Endothelial cell of umbilical vein (primary cell): ENCODE measurements at regions not wholly inside any gene's neighbourhood (a gene's known extent, or its start where the extent isn't known, plus 50 kb on each side); places are given as distances from the start of the nearest gene placed in this dataset.

Source experiments
- EZH2 ChIP-seq: IDR thresholded peaks from 2 replicates; pipeline ENCODE4 v1.6.1; 2012; ENCODE audit warnings: borderline replicate concordance, low read depth, mild to moderate bottlenecking, moderate library complexity, low read length, inconsistent platforms; ENCODE audit not compliant: severe bottlenecking
- POLR2A ChIP-seq: IDR thresholded peaks from 2 replicates; pipeline ENCODE4 v1.6.1; 2012; ENCODE audit warnings: low read depth, mild to moderate bottlenecking, control low read depth, low read length
- POLR2AphosphoS5 ChIP-seq: IDR thresholded peaks from 2 replicates; pipeline ENCODE4 v1.6.1; 2012; ENCODE audit warnings: low read depth, mild to moderate bottlenecking, control low read depth, low read length, moderate library complexity; ENCODE audit not compliant: insufficient read depth
- TF ChIP-seq, protein P1 (sequence below), 2 donors: IDR thresholded peaks; 1 replicate in 1 of 2; 2 replicates in 1 of 2; pipeline ENCODE4 v1.5.1; 2011; ENCODE audit warnings: low read length in 2 of 2, mild to moderate bottlenecking in 2 of 2, moderate library complexity in 2 of 2, control low read depth in 1 of 2, inconsistent platforms in 1 of 2, low read depth in 1 of 2; ENCODE audit not compliant: insufficient read depth in 1 of 2; ENCODE audit errors: extremely low read depth in 1 of 2
- TF ChIP-seq, protein P2 (sequence below): IDR thresholded peaks from 2 replicates; pipeline ENCODE4 v1.6.1; 2011; ENCODE audit not compliant: insufficient read depth, insufficient read length

GRCh38 chr12:124149287-124149686 is 145.6 kb upstream of the RFLNA start:
- TF ChIP-seq POLR2AphosphoS5 = no peak
- TF ChIP-seq, protein P1, sequence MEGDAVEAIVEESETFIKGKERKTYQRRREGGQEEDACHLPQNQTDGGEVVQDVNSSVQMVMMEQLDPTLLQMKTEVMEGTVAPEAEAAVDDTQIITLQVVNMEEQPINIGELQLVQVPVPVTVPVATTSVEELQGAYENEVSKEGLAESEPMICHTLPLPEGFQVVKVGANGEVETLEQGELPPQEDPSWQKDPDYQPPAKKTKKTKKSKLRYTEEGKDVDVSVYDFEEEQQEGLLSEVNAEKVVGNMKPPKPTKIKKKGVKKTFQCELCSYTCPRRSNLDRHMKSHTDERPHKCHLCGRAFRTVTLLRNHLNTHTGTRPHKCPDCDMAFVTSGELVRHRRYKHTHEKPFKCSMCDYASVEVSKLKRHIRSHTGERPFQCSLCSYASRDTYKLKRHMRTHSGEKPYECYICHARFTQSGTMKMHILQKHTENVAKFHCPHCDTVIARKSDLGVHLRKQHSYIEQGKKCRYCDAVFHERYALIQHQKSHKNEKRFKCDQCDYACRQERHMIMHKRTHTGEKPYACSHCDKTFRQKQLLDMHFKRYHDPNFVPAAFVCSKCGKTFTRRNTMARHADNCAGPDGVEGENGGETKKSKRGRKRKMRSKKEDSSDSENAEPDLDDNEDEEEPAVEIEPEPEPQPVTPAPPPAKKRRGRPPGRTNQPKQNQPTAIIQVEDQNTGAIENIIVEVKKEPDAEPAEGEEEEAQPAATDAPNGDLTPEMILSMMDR (IDR thresholded peaks at IDR 0.05; ENCODE audit: extremely low read depth in 1 of 2, insufficient read depth in 1 of 2, low read depth in 1 of 2, low read length in 2 of 2) = no peak
- no peak for TF ChIP-seq POLR2A
- no peak for TF ChIP-seq EZH2
- TF ChIP-seq, protein P2, sequence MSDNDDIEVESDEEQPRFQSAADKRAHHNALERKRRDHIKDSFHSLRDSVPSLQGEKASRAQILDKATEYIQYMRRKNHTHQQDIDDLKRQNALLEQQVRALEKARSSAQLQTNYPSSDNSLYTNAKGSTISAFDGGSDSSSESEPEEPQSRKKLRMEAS = no peak
